Mesenteric fat pad (tissue), 1 donor: ENCODE measurements at regions not wholly inside any gene's neighbourhood (a gene's known extent, or its start where the extent isn't known, plus 50 kb on each side); places are given as distances from the start of the nearest gene placed in this dataset.
"Not testable (repeated sequence)": the region's sequence is repeated elsewhere in the genome, so short reads cannot be mapped to it uniquely, and the experiment has no call there.

Experiments
- DNase-seq: peaks from one replicate; pipeline ENCODE4 v3.0.0-alpha.2; 2020; ENCODE audit warnings: low spot score
- donor health status: DM: yes; HTN: yes; CAD: no.

DNA sequence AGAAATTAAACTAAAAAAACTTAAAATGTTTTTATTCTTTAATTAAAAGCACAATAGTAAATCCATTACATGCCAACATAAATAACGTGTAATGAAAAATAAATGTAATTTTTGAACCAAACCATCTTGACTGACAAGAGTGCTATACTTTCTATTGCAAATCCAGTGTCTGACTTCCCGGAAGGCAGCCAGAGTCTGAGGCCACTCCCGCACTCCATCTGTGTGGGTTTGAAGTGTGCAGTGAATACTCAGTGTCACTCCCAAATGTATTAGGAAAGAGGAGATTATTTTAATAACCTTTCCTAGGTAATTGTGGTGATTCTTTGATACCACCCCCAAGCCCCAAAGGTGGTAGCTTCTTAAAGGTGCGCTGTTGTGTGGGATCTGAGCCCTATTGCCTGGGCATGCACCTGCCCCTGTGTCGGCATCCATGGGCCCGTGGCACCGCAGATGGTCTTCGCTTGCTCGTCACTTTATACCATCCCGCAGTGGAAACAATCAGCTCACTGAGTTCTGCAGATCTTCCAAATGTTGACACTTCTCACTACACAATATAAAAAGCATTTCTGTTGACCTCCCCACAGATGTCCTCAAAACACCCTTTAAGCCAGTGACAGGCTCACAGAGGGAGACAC lies 391.2 kb downstream of the THBS2 start:
- DNase-seq: no peak

- no peak for DNase-seq
These were observed 392.7 kb downstream of the THBS2 start for GRCh38 chr6:168860987-168861386.

GRCh38 chr6:168860341-168860740 lies 393.3 kb downstream of the THBS2 start:
- no peak for DNase-seq

GRCh38 chr6:168858926-168859325 lies 394.7 kb downstream of the THBS2 start:
- no peak for DNase-seq

- no peak for DNase-seq
These were observed 396.7 kb downstream of the THBS2 start for GRCh38 chr6:168856914-168857313.

- no peak for DNase-seq
These were observed 401.2 kb downstream of the THBS2 start for GRCh38 chr6:168852376-168852884.

DNA sequence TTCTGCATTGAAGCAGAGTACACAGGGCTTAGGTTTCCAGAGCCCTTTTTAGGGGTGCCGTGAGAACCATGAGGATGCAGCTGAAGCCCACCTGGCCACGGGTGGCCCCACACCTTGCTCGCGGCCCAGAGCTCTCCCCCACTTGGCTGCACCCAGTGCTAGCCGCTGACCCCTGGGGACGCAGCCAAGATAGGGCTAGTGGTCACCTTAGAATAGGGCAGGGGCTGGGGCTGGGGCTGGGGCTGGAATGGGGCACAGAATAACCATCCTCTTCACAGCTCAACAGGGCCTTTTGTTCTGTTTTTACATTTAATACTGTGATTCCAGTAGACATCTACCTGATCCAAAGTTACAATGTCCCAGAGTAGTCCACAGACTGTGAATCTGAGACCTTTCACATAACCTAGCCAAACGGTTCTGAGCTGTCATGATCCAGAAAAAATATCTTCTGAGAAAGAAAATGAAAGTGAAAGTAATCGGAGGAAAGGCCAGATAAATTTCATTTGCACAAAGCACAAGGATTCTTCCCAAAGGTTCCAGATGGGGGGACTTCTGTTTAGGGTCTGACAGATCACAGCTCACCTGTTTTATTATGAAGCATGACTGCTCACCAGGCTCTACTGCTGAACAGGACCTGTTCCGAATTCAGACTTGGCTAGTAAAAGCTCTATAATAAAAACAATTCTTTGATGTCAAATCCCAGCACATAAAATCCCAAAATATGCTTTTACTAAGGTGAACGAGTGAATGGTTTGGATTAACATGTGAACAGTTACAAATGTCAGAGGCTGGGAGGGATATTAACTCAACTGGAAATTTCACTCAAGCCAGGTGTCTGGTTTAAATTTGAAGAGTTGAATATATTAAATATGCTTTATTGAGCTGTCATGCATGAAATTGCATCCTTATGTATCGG lies 401.9 kb downstream of the THBS2 start:
- DNase-seq: no peak

DNA sequence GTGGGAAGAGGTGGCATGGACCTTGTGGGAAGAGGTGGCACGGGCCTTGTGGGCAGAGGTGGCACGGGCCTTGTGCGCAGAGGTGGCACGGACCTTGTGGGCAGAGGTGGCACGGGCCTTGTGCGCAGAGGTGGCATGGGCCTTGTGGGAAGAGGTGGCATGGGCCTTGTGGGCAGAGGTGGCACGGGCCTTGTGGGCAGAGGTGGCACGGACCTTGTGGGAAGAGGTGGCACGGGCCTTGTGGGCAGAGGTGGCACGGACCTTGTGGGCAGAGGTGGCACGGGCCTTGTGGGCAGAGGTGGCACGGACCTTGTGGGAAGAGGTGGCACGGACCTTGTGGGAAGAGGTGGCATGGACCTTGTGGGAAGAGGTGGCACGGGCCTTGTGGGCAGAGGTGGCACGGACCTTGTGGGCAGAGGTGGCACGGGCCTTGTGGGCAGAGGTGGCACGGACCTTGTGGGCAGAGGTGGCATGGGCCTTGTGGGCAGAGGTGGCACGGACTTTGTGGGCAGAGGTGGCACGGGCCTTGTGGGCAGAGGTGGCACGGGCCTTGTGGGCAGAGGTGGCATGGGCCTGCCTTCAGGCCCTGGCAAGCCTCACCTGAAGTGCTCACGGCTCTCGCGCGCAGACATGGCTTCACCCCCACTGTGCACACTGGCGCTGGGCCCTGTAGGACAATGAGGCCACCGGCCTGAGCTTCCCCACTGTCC lies 403.5 kb downstream of the THBS2 start:
- not testable (repeated sequence) for DNase-seq

GRCh38 chr6:168849459-168849858 lies 404.2 kb downstream of the THBS2 start:
- no peak for DNase-seq

GRCh38 chr6:168848797-168849196 lies 404.8 kb downstream of the THBS2 start:
- DNase-seq: no peak

GRCh38 chr6:168844821-168845609 lies 404.0 kb downstream of the SMOC2 start:
- no peak for DNase-seq

DNA sequence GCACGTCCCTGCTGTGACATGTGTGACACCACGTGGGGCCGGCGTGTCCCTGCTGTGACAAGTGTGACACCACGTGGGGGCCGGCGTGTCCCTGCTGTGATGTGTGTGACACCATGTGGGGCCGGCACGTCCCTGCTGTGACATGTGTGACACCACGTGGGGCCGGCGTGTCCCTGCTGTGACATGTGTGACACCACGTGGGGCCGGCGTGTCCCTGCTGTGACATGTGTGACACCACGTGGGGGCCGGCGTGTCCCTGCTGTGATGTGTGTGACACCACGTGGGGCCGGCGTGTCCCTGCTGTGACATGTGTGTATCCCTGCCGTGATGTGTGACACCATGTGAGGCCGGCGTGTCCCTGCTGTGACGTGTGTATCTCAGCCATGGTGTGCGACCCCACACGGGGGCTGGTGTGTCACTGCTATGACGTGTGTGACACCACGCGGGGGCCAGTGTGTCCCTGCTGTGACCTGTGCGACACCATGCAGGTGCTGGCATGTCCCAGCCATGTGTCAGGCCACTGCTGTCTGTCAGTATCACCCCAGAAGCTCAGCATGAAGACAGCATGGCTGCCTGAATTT lies 401.7 kb downstream of the SMOC2 start:
- not testable (repeated sequence) for DNase-seq

DNA sequence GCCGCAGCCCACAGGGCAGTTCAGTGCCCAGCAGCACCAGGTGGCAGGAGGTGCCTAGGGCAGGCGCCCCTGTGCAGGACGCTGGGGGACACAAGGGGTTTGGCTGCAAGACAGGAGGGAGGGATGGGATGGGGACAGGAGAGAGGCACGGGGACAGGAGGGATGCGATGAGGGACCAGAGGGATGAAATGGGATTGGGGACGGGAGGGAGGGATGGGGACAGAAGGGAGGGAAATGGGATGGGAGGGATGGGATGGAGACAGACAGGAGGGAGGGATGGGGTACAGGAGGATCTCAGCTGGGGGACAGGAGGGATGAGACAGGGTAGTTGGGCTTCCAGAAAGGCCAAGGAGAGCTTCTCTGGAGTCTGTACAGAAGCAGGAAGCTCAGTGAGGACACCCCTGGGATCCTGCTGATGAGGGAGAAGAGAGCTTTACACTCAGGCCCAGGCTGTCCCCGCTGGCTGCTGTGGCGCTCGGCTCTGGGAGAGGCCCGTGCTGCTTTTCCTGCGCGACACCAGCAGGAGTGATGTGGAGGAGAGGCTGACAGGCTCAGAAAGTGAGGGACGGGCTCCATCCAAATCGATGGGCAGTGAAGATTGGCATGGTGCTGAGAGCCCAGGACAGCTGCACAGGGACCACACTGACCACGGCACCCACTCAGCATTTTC lies 400.8 kb downstream of the SMOC2 start:
- DNase-seq: no peak

- DNase-seq: peak; percentile 97
These were observed 399.9 kb downstream of the SMOC2 start for GRCh38 chr6:168840932-168841331.

DNA sequence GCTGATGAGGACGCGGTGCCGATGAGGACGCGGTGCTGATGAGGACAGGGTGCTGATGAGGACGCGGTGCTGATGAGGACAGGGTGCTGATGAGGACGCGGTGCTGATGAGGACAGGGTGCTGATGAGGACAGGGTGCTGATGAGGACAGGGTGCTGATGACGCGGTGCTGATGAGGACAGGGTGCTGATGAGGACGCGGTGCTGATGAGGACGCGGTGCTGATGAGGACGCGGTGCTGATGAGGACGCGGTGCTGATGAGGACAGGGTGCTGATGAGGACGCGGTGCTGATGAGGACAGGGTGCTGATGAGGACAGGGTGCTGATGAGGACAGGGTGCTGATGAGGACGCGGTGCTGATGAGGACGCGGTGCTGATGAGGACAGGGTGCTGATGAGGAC lies 399.3 kb downstream of the SMOC2 start:
- DNase-seq: not testable (repeated sequence)

GRCh38 chr6:168838037-168838399 lies 397.0 kb downstream of the SMOC2 start:
- DNase-seq: no peak

GRCh38 chr6:168837254-168838036 lies 396.5 kb downstream of the SMOC2 start:
- no peak for DNase-seq

DNA sequence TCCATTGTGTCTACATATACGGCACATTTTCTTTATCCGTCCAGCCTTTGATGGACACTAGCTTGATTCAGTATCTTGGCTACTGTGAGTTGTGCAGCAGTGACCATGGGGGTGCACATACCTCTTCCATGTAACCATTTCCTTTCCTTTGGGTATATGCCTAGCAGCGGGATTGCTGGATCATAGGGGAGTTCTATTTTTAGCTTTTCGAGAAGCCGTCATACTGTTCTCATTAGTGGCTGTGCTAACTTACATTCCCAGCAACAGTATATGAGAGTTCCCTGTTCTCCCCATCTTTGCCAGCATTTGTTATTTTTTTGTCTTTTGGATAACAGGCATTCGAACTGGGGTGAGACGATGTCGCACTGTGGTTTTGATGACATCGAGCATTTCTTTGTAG lies 395.0 kb downstream of the SMOC2 start:
- DNase-seq: no peak

GRCh38 chr6:168834801-168835200 lies 393.8 kb downstream of the SMOC2 start:
- DNase-seq: no peak
